ENCODE measurements at regions not wholly inside any gene's neighbourhood (a gene's known extent, or its start where the extent isn't known, plus 50 kb on each side); places are given as distances from the start of the nearest gene placed in this dataset.
A peak's percentile ranks its signal among the peaks of the same experiment; 100 is the strongest.
"Not testable (repeated sequence)": the region's sequence is repeated elsewhere in the genome, so short reads cannot be mapped to it uniquely, and the experiment has no call there.

DNA sequence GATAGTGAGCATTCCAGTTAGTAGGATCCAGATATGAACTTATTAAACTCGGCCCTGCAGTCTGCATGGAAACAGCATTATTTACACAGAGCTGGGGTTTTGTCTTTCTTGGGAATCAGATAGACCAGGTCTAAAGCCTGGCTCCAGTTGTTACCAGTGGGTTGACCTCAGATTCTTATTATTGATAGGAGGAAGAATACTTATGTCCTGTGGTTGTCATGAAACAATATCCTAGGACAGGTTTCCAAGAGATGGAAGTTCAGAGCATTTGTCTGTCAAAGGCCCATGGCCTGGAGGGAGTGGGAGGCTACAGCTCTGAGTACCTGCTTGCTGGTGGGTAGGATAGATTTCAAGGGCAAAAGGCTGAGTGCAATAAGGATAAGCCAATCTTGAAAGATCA lies 129.2 kb downstream of the BOD1 start:
- no peaks in the 10 kb centered on the region for H3K9me2 ChIP-seq (replicated peaks; ENCODE audit: insufficient read depth)
- no peaks in the 10 kb centered on the region for H4K20me1 ChIP-seq (ENCODE audit: insufficient read depth, poor library complexity, severe bottlenecking)
- H2AFZ ChIP-seq, result no peak overlapping the region
- H3K27me3 ChIP-seq, result no peaks in the 10 kb centered on the region
- no peak for DNase-seq (ENCODE audit: low spot score)
- no peaks in the 10 kb centered on the region for H3K79me2 ChIP-seq
- no peaks in the 10 kb centered on the region for H3K36me3 ChIP-seq (replicated peaks; ENCODE audit: insufficient read depth, low read depth)
- no peak overlapping the region for H3K4me2 ChIP-seq
- H3K9me3 ChIP-seq (ENCODE audit: low read depth), result no peaks in the 10 kb centered on the region
- WGBS (ENCODE audit: low lambda C conversion rate, missing lambda C conversion rate), result 81% methylated on average over 1 of the region's 1 CpG
- TF ChIP-seq EZH2 (IDR thresholded peaks at IDR 0.05; ENCODE audit: borderline replicate concordance) (no peak), EZH2phosphoT487 (IDR thresholded peaks at IDR 0.05; ENCODE audit: low read depth, severe bottlenecking, unreplicated experiment) (no peak)
- TF ChIP-seq, protein P1, sequence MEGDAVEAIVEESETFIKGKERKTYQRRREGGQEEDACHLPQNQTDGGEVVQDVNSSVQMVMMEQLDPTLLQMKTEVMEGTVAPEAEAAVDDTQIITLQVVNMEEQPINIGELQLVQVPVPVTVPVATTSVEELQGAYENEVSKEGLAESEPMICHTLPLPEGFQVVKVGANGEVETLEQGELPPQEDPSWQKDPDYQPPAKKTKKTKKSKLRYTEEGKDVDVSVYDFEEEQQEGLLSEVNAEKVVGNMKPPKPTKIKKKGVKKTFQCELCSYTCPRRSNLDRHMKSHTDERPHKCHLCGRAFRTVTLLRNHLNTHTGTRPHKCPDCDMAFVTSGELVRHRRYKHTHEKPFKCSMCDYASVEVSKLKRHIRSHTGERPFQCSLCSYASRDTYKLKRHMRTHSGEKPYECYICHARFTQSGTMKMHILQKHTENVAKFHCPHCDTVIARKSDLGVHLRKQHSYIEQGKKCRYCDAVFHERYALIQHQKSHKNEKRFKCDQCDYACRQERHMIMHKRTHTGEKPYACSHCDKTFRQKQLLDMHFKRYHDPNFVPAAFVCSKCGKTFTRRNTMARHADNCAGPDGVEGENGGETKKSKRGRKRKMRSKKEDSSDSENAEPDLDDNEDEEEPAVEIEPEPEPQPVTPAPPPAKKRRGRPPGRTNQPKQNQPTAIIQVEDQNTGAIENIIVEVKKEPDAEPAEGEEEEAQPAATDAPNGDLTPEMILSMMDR (IDR thresholded peaks at IDR 0.05; ENCODE audit: poor library complexity), result no peak
- no peak overlapping the region for H3K4me3 ChIP-seq
- no peak overlapping the region for H3K27ac ChIP-seq
- H3K4me1 ChIP-seq (ENCODE audit: insufficient read depth), result peaks cover 3% of the 10 kb centered on the region

DNA sequence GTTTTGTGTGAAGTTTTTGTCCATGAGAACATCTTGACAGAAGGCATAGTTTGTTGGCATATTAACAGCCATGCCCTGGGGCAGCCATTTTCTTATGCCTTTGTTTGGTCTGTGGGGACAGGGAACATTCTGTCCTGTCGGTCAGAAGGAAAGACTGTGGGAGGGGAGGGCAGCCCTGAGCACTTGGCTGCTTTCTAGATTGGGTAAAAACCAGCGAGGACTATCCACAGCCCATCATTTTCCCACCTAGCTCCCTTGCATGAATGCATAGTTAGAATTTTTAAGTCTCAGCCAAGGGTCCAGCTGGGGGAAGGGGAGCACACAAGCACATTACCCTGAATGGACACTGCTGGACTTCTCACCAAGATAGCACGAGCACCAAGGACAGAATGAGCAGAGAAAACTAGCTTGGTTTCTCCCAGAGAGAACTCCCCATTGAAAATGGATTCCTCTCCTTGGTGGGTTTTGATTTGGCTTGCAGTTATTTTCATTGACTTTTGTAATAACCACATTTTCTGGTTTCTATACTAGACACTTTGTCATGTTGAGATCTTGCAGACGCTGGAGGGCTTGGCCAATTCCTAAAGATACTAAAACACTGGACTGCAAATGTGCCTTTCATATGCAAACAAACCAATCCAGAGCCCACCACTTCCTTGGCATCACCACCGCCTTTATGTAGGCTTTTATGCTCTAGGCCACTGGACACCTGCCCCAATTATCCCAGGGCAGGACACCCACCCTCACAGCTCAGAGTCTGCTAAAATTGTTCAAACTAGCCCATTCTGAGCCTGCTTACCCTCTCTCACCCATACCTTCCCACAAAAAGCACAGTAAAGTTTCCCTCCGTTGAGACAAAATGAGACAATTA lies 129.9 kb downstream of the BOD1 start:
- Histone ChIP-seq H3K4me1 (ENCODE audit: insufficient read depth) (peaks cover 3% of the 10 kb centered on the region), H3K36me3 (replicated peaks; ENCODE audit: insufficient read depth, low read depth) (no peaks in the 10 kb centered on the region), H2AFZ (no peak overlapping the region), H4K20me1 (ENCODE audit: insufficient read depth, poor library complexity, severe bottlenecking) (no peaks in the 10 kb centered on the region), H3K27ac (peak overlapping the region; percentile 35), H3K9me2 (replicated peaks; ENCODE audit: insufficient read depth) (no peaks in the 10 kb centered on the region), H3K27me3 (no peaks in the 10 kb centered on the region), H3K9me3 (ENCODE audit: low read depth) (no peaks in the 10 kb centered on the region), H3K4me2 (no peak overlapping the region), H3K4me3 (no peak overlapping the region), H3K79me2 (no peaks in the 10 kb centered on the region)
- 64% methylated on average over 6 of the region's 6 CpGs for WGBS (ENCODE audit: low lambda C conversion rate, missing lambda C conversion rate)
- no peak for TF ChIP-seq EZH2phosphoT487 (IDR thresholded peaks at IDR 0.05; ENCODE audit: low read depth, severe bottlenecking, unreplicated experiment)
- DNase-seq (ENCODE audit: low spot score), result no peak

DNA sequence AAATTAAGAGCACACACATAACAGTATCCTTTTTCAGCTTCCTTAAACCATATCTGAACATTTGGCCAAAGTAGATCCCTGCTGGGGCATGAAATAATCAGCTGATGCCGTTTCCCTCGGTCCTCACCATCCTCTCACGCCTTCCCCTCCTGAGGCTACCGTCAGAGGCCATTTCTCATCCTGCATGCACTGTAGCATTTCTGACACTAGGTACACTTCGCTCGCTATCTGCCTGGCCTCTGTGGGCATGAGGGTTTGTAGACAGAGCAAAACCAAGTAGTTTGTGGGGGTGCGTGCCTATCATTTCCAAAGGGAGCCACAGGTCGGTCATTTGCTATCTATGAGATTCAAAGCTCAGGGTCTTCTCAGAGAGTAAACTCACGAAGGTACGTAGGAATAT lies 131.9 kb downstream of the BOD1 start:
- Histone ChIP-seq H3K9me3 (ENCODE audit: low read depth) (no peaks in the 10 kb centered on the region), H3K27me3 (no peaks in the 10 kb centered on the region), H2AFZ (no peak overlapping the region), H3K27ac (no peak overlapping the region), H3K79me2 (no peaks in the 10 kb centered on the region), H3K9me2 (replicated peaks; ENCODE audit: insufficient read depth) (no peaks in the 10 kb centered on the region), H3K4me3 (no peak overlapping the region), H3K36me3 (replicated peaks; ENCODE audit: insufficient read depth, low read depth) (no peaks in the 10 kb centered on the region), H3K4me1 (ENCODE audit: insufficient read depth) (peaks cover 3% of the 10 kb centered on the region), H4K20me1 (ENCODE audit: insufficient read depth, poor library complexity, severe bottlenecking) (no peaks in the 10 kb centered on the region), H3K4me2 (no peak overlapping the region)
- WGBS (ENCODE audit: low lambda C conversion rate, missing lambda C conversion rate), result 91% methylated on average over 10 of the region's 10 CpGs
- DNase-seq (ENCODE audit: low spot score), result no peak
- TF ChIP-seq EZH2phosphoT487 (IDR thresholded peaks at IDR 0.05; ENCODE audit: low read depth, severe bottlenecking, unreplicated experiment) (no peak), EZH2 (IDR thresholded peaks at IDR 0.05; ENCODE audit: borderline replicate concordance) (no peak)
- TF ChIP-seq, protein P1 (IDR thresholded peaks at IDR 0.05; ENCODE audit: poor library complexity), result no peak

DNA sequence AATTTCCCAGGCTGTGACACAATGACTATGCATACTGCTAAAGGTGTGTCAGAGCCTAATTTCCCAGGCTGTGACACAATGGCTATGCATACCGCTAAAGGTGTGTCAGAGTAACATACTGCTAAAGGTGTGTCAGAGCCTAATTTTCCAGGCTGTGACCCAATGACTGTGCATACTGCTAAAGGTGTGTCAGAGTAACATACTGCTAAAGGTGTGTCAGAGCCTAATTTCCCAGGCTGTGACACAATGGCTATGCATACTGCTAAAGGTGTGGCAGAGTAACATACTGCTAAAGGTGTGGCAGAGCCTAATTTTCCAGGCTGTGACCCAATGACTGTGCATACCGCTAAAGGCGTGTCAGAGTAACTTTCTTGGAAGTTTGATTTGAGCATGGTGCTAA lies 132.9 kb downstream of the BOD1 start:
- not testable (repeated sequence) for H3K9me2 ChIP-seq (replicated peaks; ENCODE audit: insufficient read depth); H4K20me1 ChIP-seq (ENCODE audit: insufficient read depth, poor library complexity, severe bottlenecking); H3K36me3 ChIP-seq (replicated peaks; ENCODE audit: insufficient read depth, low read depth); DNase-seq (ENCODE audit: low spot score); H2AFZ ChIP-seq; H3K27ac ChIP-seq; H3K4me1 ChIP-seq (ENCODE audit: insufficient read depth); H3K9me3 ChIP-seq (ENCODE audit: low read depth); H3K4me3 ChIP-seq; H3K27me3 ChIP-seq; H3K79me2 ChIP-seq; H3K4me2 ChIP-seq
- WGBS (ENCODE audit: low lambda C conversion rate, missing lambda C conversion rate), result 80% methylated on average over 3 of the region's 3 CpGs

Data from hepatocyte (in vitro differentiated cells).